ENCODE measurements at regions not wholly inside any gene's neighbourhood (a gene's known extent, or its start where the extent isn't known, plus 50 kb on each side); places are given as distances from the start of the nearest gene placed in this dataset.

DNA sequence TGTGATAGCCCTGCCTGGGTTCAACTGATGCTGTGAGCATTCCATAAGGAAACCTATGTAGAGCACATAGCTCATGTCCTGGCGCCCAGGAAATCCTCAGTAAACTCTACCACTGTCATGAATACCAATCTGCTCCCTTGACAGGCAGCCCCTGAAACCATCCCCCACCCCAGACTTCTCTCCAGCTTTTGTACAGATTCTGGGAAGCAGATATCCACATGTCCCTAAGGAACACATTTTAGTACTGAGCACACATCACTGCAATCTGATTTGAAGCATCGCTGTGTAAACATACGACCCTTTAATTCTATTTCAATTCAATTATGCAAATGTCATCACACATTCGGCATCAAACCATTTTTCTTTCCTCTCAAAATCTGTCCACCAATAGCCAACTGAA lies 89.5 kb upstream of the FSTL4 start:
- TF ChIP-seq, protein P1, sequence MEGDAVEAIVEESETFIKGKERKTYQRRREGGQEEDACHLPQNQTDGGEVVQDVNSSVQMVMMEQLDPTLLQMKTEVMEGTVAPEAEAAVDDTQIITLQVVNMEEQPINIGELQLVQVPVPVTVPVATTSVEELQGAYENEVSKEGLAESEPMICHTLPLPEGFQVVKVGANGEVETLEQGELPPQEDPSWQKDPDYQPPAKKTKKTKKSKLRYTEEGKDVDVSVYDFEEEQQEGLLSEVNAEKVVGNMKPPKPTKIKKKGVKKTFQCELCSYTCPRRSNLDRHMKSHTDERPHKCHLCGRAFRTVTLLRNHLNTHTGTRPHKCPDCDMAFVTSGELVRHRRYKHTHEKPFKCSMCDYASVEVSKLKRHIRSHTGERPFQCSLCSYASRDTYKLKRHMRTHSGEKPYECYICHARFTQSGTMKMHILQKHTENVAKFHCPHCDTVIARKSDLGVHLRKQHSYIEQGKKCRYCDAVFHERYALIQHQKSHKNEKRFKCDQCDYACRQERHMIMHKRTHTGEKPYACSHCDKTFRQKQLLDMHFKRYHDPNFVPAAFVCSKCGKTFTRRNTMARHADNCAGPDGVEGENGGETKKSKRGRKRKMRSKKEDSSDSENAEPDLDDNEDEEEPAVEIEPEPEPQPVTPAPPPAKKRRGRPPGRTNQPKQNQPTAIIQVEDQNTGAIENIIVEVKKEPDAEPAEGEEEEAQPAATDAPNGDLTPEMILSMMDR (IDR thresholded peaks at IDR 0.05; ENCODE audit: poor library complexity, severe bottlenecking): no peak
- TF ChIP-seq RAD21 (conservative IDR thresholded peaks at IDR 0.05) (no peak), EP300 (conservative IDR thresholded peaks at IDR 0.05; ENCODE audit: poor library complexity, severe bottlenecking) (no peak)
- TF ChIP-seq, protein P2, sequence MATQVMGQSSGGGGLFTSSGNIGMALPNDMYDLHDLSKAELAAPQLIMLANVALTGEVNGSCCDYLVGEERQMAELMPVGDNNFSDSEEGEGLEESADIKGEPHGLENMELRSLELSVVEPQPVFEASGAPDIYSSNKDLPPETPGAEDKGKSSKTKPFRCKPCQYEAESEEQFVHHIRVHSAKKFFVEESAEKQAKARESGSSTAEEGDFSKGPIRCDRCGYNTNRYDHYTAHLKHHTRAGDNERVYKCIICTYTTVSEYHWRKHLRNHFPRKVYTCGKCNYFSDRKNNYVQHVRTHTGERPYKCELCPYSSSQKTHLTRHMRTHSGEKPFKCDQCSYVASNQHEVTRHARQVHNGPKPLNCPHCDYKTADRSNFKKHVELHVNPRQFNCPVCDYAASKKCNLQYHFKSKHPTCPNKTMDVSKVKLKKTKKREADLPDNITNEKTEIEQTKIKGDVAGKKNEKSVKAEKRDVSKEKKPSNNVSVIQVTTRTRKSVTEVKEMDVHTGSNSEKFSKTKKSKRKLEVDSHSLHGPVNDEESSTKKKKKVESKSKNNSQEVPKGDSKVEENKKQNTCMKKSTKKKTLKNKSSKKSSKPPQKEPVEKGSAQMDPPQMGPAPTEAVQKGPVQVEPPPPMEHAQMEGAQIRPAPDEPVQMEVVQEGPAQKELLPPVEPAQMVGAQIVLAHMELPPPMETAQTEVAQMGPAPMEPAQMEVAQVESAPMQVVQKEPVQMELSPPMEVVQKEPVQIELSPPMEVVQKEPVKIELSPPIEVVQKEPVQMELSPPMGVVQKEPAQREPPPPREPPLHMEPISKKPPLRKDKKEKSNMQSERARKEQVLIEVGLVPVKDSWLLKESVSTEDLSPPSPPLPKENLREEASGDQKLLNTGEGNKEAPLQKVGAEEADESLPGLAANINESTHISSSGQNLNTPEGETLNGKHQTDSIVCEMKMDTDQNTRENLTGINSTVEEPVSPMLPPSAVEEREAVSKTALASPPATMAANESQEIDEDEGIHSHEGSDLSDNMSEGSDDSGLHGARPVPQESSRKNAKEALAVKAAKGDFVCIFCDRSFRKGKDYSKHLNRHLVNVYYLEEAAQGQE (IDR thresholded peaks at IDR 0.05; ENCODE audit: borderline replicate concordance): no peak

Data from neural cell (in vitro differentiated cells).